ENCODE measurements at regions not wholly inside any gene's neighbourhood (a gene's known extent, or its start where the extent isn't known, plus 50 kb on each side); places are given as distances from the start of the nearest gene placed in this dataset.
"Not testable (repeated sequence)": the region's sequence is repeated elsewhere in the genome, so short reads cannot be mapped to it uniquely, and the experiment has no call there.

GRCh38 chr7:85286446-85286845, 99.6 kb upstream of the SEMA3D start:
- H3K4me3 ChIP-seq (ENCODE audit: low read length), result no peak overlapping the region
- no peak for DNase-seq (ENCODE audit: low read depth)
- no peak for TF ChIP-seq CTCF (IDR thresholded peaks at IDR 0.05; ENCODE audit: insufficient read depth, low read depth, low read length, missing control alignments)

GRCh38 chr7:85285527-85285926, 98.7 kb upstream of the SEMA3D start:
- H3K4me3 ChIP-seq (ENCODE audit: low read length), result no peak overlapping the region
- DNase-seq (ENCODE audit: low read depth), result no peak
- no peak for TF ChIP-seq CTCF (IDR thresholded peaks at IDR 0.05; ENCODE audit: insufficient read depth, low read depth, low read length, missing control alignments)

- H3K4me3 ChIP-seq (ENCODE audit: low read length), result no peak overlapping the region
- TF ChIP-seq CTCF (IDR thresholded peaks at IDR 0.05; ENCODE audit: insufficient read depth, low read depth, low read length, missing control alignments), result no peak
- no peak for DNase-seq (ENCODE audit: low read depth)
Observed at GRCh38 chr7:85275204-85275603, 88.3 kb upstream of the SEMA3D start.

- no peak for DNase-seq (ENCODE audit: low read depth)
- TF ChIP-seq CTCF (IDR thresholded peaks at IDR 0.05; ENCODE audit: insufficient read depth, low read depth, low read length, missing control alignments), result no peak
- no peak overlapping the region for H3K4me3 ChIP-seq (ENCODE audit: low read length)
Observed at GRCh38 chr7:85274454-85274853, 87.6 kb upstream of the SEMA3D start.

GRCh38 chr7:85262891-85263290, 76.0 kb upstream of the SEMA3D start:
- peak; percentile 39 for DNase-seq (ENCODE audit: low read depth)
- H3K4me3 ChIP-seq (ENCODE audit: low read length), result no peak overlapping the region
- TF ChIP-seq CTCF (IDR thresholded peaks at IDR 0.05; ENCODE audit: insufficient read depth, low read depth, low read length, missing control alignments), result no peak

- DNase-seq (ENCODE audit: low read depth), result peak; percentile 33
- H3K4me3 ChIP-seq (ENCODE audit: low read length), result no peak overlapping the region
- TF ChIP-seq CTCF (IDR thresholded peaks at IDR 0.05; ENCODE audit: insufficient read depth, low read depth, low read length, missing control alignments), result no peak
Observed at GRCh38 chr7:85261336-85261735, 74.5 kb upstream of the SEMA3D start.

- not testable (repeated sequence) for DNase-seq (ENCODE audit: low read depth); H3K4me3 ChIP-seq (ENCODE audit: low read length)
Observed at GRCh38 chr7:85249787-85250186, 62.9 kb upstream of the SEMA3D start.

GRCh38 chr7:85239109-85239508, 52.3 kb upstream of the SEMA3D start:
- DNase-seq (ENCODE audit: low read depth), result no peak
- TF ChIP-seq CTCF (IDR thresholded peaks at IDR 0.05; ENCODE audit: insufficient read depth, low read depth, low read length, missing control alignments), result no peak
- H3K4me3 ChIP-seq (ENCODE audit: low read length), result no peak overlapping the region

Measured in epithelial cell of esophagus (primary cell).